GM12878 (cell line): ENCODE measurements at regions not wholly inside any gene's neighbourhood (a gene's known extent, or its start where the extent isn't known, plus 50 kb on each side); places are given as distances from the start of the nearest gene placed in this dataset.

Experiments used
- CTCF ChIP-seq, 3 experiments: IDR thresholded peaks in 2 of 3; conservative IDR thresholded peaks in 1 of 3; 2 replicates each; pipeline ENCODE4 v1.5.1; 2011; ENCODE audit warnings: low read depth in 3 of 3, low read length in 3 of 3, mild to moderate bottlenecking in 3 of 3, control low read depth in 2 of 3, moderate library complexity in 2 of 3, inconsistent platforms in 1 of 3, mixed read lengths in 1 of 3; ENCODE audit not compliant: control insufficient read depth in 2 of 3, insufficient read depth in 1 of 3; ENCODE audit errors: extremely low read depth in 1 of 3
- EGR1 ChIP-seq, 2 experiments: IDR thresholded peaks; 1 replicate in 1 of 2; 2 replicates in 1 of 2; pipeline ENCODE4 v1.6.1; 2011 to 2012; ENCODE audit warnings: low read depth in 2 of 2, low read length in 2 of 2, borderline replicate concordance in 1 of 2, mild to moderate bottlenecking in 1 of 2, moderate library complexity in 1 of 2
- EP300 ChIP-seq, 2 experiments: fragments of 150-350 bp in 1 of 2; IDR thresholded peaks; 2 replicates each; pipeline ENCODE4 v1.6.1; 2011 to 2012; ENCODE audit warnings: low read depth in 2 of 2, low read length in 2 of 2, borderline replicate concordance in 1 of 2, improper control_type of control experiment in 1 of 2, inconsistent platforms in 1 of 2; ENCODE audit not compliant: control insufficient read depth in 1 of 2
- PAX8 ChIP-seq: fragments of 450-650 bp; IDR thresholded peaks from 2 replicates; pipeline ENCODE4 v1.6.1; 2017; ENCODE audit warnings: mild to moderate bottlenecking, moderate library complexity
- POLR2AphosphoS2 ChIP-seq: IDR thresholded peaks from 2 replicates; pipeline ENCODE4 v1.6.1; 2011; ENCODE audit warnings: low read depth, mild to moderate bottlenecking, low read length, improper control_type of control experiment, moderate library complexity
- POLR2AphosphoS5 ChIP-seq: IDR thresholded peaks from 2 replicates; pipeline ENCODE4 v1.6.1; 2011; ENCODE audit warnings: mild to moderate bottlenecking, low read length, inconsistent platforms
- SUPT20H ChIP-seq: IDR thresholded peaks from 2 replicates; pipeline ENCODE4 v1.6.1; 2011; ENCODE audit warnings: low read depth, mild to moderate bottlenecking, low read length, moderate library complexity, borderline replicate concordance; ENCODE audit not compliant: control insufficient read depth
- ZBED1 ChIP-seq: IDR thresholded peaks from 2 replicates; pipeline ENCODE4 v1.6.1; 2016; ENCODE audit warnings: borderline replicate concordance

GRCh38 chr18:76053551-76053950 is 441.5 kb downstream of the ZNF516 start:
- TF ChIP-seq EGR1 (IDR thresholded peaks at IDR 0.05; ENCODE audit: borderline replicate concordance in 1 of 2, low read depth in 2 of 2, low read length in 2 of 2) (no peak), PAX8 (no peak), POLR2AphosphoS5 (no peak), SUPT20H (no peak), ZBED1 (no peak), EP300 (IDR thresholded peaks at IDR 0.05; ENCODE audit: borderline replicate concordance in 1 of 2, control insufficient read depth in 1 of 2, low read depth in 2 of 2, low read length in 2 of 2) (no peak), POLR2AphosphoS2 (no peak), CTCF (IDR thresholded peaks at IDR 0.05 in 2 of 3, conservative IDR thresholded peaks at IDR 0.05 in 1 of 3; ENCODE audit: control insufficient read depth in 2 of 3, extremely low read depth in 1 of 3, insufficient read depth in 1 of 3, low read depth in 3 of 3, low read length in 3 of 3) (no peak)
